ENCODE measurements at regions not wholly inside any gene's neighbourhood (a gene's known extent, or its start where the extent isn't known, plus 50 kb on each side); places are given as distances from the start of the nearest gene placed in this dataset.

- no peak for TF ChIP-seq ZBTB7A (IDR thresholded peaks at IDR 0.05; ENCODE audit: low read depth)
- no peak for TF ChIP-seq REST (IDR thresholded peaks at IDR 0.05; ENCODE audit: low read depth)
Measured at GRCh38 chr11:92894197-92894596, 75.3 kb upstream of the MTNR1B start.
